Renal cortical epithelial cell (primary cell): ENCODE measurements at regions not wholly inside any gene's neighbourhood (a gene's known extent, or its start where the extent isn't known, plus 50 kb on each side); places are given as distances from the start of the nearest gene placed in this dataset.

Experiments
- DNase-seq: peaks from one replicate; pipeline ENCODE4 v3.0.0-alpha.2; 2011; ENCODE audit warnings: low read depth

DNA sequence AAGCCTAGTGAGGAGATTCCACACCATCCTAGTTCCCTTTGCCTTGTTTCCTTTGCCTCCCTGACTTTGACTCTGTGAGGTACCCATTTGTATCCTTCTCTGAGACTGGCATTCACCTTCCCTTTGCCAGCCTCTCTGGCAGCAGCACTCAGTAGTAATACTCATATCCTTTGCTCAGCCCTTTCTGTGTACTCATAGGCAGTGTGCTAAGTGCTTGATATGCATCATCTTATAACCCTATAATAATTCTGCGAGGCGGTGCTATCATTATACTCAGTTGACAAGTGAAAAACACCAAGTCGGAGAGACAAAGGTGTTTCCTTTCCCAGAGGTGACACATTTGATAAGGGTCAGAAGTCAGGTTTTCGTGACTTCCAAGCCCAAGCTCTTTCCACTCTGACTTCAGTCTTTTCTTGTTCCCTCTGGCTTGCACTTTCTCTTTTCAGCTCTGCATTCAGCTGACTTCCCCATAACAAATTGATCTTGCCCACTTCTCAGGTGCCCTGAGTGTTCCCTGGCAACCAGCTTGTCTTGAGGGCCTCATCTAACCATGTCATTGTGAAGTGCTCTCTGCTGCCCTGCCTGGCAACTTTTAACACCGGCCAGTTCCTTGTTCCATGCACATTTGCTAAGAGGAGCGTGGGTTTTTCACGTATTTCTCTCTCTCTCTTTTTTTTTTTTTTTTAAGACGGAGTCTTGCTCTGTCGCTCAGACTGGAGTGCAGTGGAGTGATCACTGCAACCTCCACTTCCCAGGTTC, 94.5 kb upstream of the UPP2 start:
- peak; percentile 14 for DNase-seq

GRCh38 chr2:158004126-158004764, 97.4 kb upstream of the UPP2 start:
- DNase-seq = peak; percentile 68

GRCh38 chr2:158002079-158002478, 99.6 kb upstream of the UPP2 start:
- DNase-seq = no peak

DNA sequence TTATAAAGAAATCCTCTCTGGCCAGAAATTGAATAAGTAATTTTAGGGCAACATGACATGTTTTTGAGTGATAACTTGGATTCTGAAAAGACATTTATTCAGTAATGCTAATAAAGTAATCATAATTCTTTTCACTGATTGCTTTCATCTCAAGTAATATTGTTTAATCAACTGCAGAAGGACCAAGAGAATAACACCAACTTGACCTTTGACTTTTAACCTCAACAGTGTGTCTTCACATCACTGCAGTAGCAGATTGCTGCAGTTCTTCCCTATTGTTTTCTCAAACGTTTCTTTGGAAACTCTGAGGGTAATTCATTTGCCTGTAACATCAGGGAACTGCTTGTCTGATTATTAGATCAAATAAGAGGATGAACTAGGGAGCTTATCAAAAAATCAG, 104.9 kb upstream of the UPP2 start:
- DNase-seq = no peak

DNA sequence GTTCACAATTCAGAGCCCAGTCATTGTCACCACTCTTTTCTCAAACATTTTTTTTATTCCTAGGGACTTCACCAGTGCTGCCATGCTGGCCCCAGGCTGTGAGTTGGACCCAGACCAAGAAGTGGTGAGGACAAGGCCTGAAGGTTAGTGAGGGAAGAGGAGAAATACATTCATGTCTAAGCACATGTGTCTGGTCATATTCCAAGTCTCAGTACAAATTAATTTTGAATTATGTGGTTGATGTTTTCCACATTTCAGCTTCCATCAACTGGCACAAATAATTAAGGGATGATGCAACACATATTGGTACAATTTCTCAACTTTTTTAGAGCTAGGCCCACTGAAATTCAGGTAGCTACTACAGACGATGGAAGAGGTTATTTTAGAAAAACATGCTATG, 106.6 kb upstream of the UPP2 start:
- no peak for DNase-seq

- peak; percentile 28 for DNase-seq
Measured at GRCh38 chr2:157991932-157992331, 109.7 kb upstream of the UPP2 start.

DNA sequence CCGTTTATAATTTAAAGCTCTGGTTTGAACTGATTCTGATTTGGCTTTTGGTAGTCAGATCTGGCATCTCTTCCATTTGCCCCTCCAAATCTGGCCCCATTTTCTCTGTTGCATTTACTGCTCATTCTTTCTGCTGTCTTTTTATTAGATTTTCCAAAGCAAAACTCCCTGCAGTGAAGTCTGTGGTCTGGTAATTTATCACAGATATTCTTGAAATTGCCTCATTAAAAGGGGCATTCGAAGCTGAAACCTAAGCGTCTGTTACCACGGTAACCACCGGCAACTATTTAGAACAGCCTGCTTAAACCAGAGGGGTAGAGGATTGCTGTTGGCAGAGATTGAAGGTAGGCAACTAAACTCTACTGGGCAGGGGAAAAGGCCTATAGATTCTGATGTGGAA, 111.5 kb upstream of the UPP2 start:
- peak; percentile 15 for DNase-seq

GRCh38 chr2:157989227-157989626, 112.4 kb upstream of the UPP2 start:
- DNase-seq = peak; percentile 19

DNA sequence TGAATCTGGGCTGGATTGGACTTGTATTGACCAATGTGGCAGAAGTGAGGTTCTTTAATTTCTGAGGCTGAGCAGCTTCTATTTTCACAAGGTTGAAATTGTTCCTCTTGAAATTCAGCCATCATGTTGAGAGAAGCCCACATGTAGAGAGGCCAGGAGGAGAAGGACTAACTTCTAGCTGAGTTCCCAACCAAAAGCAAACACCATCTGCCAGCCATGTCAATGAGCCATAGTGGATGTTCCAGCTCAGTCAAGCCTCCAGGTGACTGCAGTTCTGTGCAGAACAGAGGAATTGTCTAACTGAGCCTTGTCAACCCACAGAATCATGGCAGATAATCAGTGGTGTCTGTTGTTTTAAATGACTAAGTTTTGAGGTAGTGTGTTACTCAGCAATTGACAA, 110.6 kb upstream of the ACVR1 start:
- no peak for DNase-seq

DNA sequence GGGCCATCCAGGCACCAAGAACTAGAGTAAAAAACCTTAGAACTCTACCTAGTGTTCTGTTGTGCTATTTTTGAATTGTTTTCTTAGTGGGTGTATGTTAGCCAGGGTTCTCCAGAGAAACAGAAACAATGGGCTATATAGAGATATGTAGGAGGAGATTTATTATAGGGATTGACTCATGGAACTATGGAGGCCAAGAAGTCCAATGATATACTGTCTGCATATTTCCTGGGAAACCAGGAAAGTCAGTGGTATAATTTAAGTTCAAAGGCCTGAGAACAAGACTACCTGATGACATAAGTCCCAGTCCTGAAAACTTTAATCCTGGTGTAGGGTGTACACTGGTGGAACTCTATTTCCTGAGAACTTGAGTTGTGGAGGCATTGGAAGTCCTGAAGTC, 108.7 kb upstream of the ACVR1 start:
- DNase-seq = no peak

DNA sequence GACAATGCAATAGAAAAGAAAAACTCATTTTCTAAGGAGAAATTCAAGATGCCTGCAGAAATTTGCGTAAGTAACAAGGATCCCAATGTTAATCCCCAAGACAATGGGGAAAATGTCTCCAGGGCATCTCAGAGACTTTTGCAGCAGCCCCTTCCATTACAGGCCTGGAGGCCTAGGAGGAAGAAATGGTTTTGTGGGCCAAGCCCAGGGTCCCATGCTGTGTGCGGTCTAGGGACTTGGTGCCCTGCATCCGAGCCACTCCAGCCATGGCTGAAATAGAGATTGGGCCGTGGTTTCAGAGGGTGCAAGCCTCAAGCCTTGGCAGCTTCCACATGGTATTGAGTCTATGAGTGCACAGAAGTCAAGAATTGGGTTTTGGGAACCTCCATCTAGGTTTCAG, 103.9 kb upstream of the ACVR1 start:
- no peak for DNase-seq

- DNase-seq = peak; percentile 77
Measured at GRCh38 chr2:157971702-157972101, 95.6 kb upstream of the ACVR1 start.

DNA sequence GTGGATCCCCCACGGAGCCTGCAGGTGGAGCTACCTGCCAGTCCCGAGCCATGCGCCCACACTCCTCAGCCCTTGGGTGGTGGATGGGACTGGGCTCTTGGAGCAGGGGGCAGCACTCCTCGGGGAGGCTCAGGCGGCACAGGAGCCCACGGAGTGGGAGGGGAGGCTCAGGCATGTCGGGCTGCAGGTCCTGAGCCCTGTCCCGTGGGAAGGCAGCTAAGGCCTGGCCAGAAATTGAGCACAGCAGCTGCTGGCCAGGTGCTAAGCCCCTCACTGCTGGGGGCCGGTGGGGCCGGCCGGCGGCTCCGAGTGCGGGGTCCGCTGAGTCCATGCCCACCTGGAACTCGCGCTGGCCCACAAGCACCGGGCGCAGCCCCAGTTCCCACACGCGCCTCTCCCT, 91.7 kb upstream of the ACVR1 start:
- DNase-seq = no peak

- no peak for DNase-seq
Measured at GRCh38 chr2:157959249-157959648, 83.1 kb upstream of the ACVR1 start.

- no peak for DNase-seq
Measured at GRCh38 chr2:157957596-157957995, 81.5 kb upstream of the ACVR1 start.

DNA sequence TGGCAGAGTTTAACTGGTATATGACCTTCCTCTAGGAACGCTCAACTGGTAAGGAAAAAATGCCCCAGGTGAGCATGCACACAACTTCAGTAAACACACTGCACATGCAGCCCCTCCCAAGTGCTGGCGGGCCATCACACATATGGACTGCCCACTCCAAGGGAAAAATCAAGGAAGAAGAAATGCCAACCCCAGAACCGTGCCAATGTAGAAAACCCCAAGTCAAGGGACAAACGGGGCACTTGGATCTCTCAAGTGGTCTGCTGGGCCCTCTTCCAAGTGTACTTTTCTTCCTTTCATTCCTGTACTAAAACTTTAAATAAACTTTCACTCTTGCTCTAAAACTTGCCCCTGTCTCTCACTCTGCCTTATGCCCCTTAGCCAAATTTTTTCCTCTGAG, 76.4 kb upstream of the ACVR1 start:
- no peak for DNase-seq

GRCh38 chr2:157948856-157949255, 72.7 kb upstream of the ACVR1 start:
- no peak for DNase-seq

- no peak for DNase-seq
Measured at GRCh38 chr2:157946919-157947557, 70.9 kb upstream of the ACVR1 start.

- DNase-seq = peak; percentile 37
Measured at GRCh38 chr2:157940024-157940423, 63.9 kb upstream of the ACVR1 start.

- no peak for DNase-seq
Measured at GRCh38 chr2:157938556-157938955, 62.4 kb upstream of the ACVR1 start.

DNA sequence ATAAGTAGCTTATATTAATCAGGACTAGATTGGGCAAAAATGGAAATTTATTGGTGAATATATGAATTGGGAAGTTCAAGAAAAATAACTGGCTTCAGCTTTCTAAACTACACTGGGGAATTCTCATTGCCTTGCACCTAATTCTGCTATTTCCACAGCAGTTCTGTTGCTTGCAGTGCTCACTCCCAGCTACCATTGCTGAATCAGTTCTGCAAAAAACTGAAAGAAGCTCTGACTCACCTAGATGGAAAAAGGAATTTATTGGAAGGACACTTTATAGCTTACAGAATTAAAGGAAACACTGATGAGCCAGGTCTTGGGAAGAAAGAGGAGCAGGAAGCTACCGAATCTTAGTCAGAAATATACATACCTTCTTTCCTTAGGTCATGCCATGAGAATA, 60.3 kb upstream of the ACVR1 start:
- peak; percentile 33 for DNase-seq

- DNase-seq = peak; percentile 24
Measured at GRCh38 chr2:157935378-157935906, 59.3 kb upstream of the ACVR1 start.
